OCI-LY3 (cell line): ENCODE measurements at regions not wholly inside any gene's neighbourhood (a gene's known extent, or its start where the extent isn't known, plus 50 kb on each side); places are given as distances from the start of the nearest gene placed in this dataset.

Experiments
- H2AFZ ChIP-seq: fragments of 200-600, 300-600 bp; shearing (Covaris generic); 2 replicates; pipeline ENCODE4 v1.6.0; 2014; ENCODE audit warnings: antibody characterized with exemption, low read depth, low read length
- H3K27ac ChIP-seq: fragments of 200-600, 300-600 bp; sonication (generic); 2 replicates; pipeline ENCODE4 v1.5.1; 2014; ENCODE audit warnings: mild to moderate bottlenecking, low read length, moderate library complexity, mixed read lengths
- H3K27me3 ChIP-seq: fragments of 200-600, 300-600 bp; sonication (generic); 2 replicates; pipeline ENCODE4 v1.6.1; 2014; ENCODE audit warnings: low read depth, low read length, mixed read lengths
- H3K36me3 ChIP-seq: fragments of 200-600, 300-600 bp; sonication (generic); replicated peaks from 2 replicates; pipeline ENCODE3; 2014; ENCODE audit warnings: low read depth, low read length, mixed read lengths
- H3K4me1 ChIP-seq: fragments of 300-600, 200-600 bp; sonication (generic); 2 replicates; pipeline ENCODE4 v1.6.1; 2014; ENCODE audit warnings: low read length, mixed read lengths
- H3K4me2 ChIP-seq: fragments of 200-600, 300-600 bp; sonication (generic); 2 replicates; pipeline ENCODE4 v1.6.1; 2014; ENCODE audit warnings: low read length, mixed read lengths
- H3K4me3 ChIP-seq: fragments of 300-600, 200-600 bp; sonication (generic); 2 replicates; pipeline ENCODE4 v1.5.1; 2014; ENCODE audit warnings: antibody characterized with exemption, mild to moderate bottlenecking, low read length, moderate library complexity
- H3K79me2 ChIP-seq: fragments of 300-600, 200-600 bp; shearing (Covaris generic); 2 replicates; pipeline ENCODE4 v1.6.1; 2014; ENCODE audit warnings: mild to moderate bottlenecking, low read length, mixed read lengths
- H3K9ac ChIP-seq: fragments of 300-600, 200-600 bp; shearing (Covaris generic); 2 replicates; pipeline ENCODE4 v1.6.0; 2014; ENCODE audit warnings: mild to moderate bottlenecking, low read length, moderate library complexity
- H3K9me3 ChIP-seq: fragments of 200-600, 300-600 bp; shearing (Covaris generic); 2 replicates; pipeline ENCODE4 v1.6.1; 2014; ENCODE audit warnings: low read length, mixed read lengths; ENCODE audit not compliant: insufficient read depth
- H4K20me1 ChIP-seq: fragments of 200-600, 300-600 bp; sonication (generic); 2 replicates; pipeline ENCODE4 v1.6.1; 2016; ENCODE audit warnings: low read length, mixed read lengths; ENCODE audit not compliant: insufficient read depth
- CTCF ChIP-seq: fragments of 200-600, 300-600 bp; sonication (generic); IDR thresholded peaks from 2 replicates; pipeline ENCODE4 v1.5.1; 2014; ENCODE audit warnings: antibody characterized with exemption, low read length, low read depth
- EZH2phosphoT487 ChIP-seq: fragments of 200-600 bp; shearing (Covaris generic); IDR thresholded peaks from 2 replicates; pipeline ENCODE4 v1.6.1; 2018; ENCODE audit warnings: antibody characterized with exemption, mixed run types, low read depth

- no peak overlapping the region for H3K9ac ChIP-seq
- no peaks in the 10 kb centered on the region for H3K36me3 ChIP-seq
- H3K27ac ChIP-seq, result no peak overlapping the region
- H3K4me3 ChIP-seq, result no peak overlapping the region
- peaks cover 20% of the 10 kb centered on the region for H3K4me1 ChIP-seq
- no peak overlapping the region for H2AFZ ChIP-seq
- no peaks in the 10 kb centered on the region for H3K9me3 ChIP-seq
- H3K27me3 ChIP-seq, result peaks cover 27% of the 10 kb centered on the region
- no peaks in the 10 kb centered on the region for H3K79me2 ChIP-seq
- no peak overlapping the region; the same call in 1 of the 2 replicates for H3K4me2 ChIP-seq
- no peaks in the 10 kb centered on the region for H4K20me1 ChIP-seq
- TF ChIP-seq EZH2phosphoT487, result no peak
- no peak for TF ChIP-seq CTCF
Measured at GRCh38 chr9:89729954-89730530, 125.2 kb downstream of the GADD45G start.

- Histone ChIP-seq H4K20me1 (no peaks in the 10 kb centered on the region), H3K79me2 (no peaks in the 10 kb centered on the region), H2AFZ (no peak overlapping the region), H3K9me3 (no peaks in the 10 kb centered on the region), H3K27ac (no peak overlapping the region), H3K36me3 (no peaks in the 10 kb centered on the region), H3K9ac (no peak overlapping the region), H3K4me1 (peaks cover 15% of the 10 kb centered on the region), H3K4me2 (peak overlapping the region; percentile 5; the same call in 1 of the 2 replicates), H3K27me3 (peaks cover 27% of the 10 kb centered on the region), H3K4me3 (no peak overlapping the region)
- no peak for TF ChIP-seq EZH2phosphoT487
- peak; percentile 43 for TF ChIP-seq CTCF
Measured at GRCh38 chr9:89730715-89731114, 125.9 kb downstream of the GADD45G start.

- H3K4me2 ChIP-seq, result no peak overlapping the region
- H3K79me2 ChIP-seq, result no peaks in the 10 kb centered on the region
- no peaks in the 10 kb centered on the region for H3K9me3 ChIP-seq
- no peak overlapping the region for H2AFZ ChIP-seq
- H3K4me3 ChIP-seq, result no peak overlapping the region
- TF ChIP-seq CTCF, result no peak
- TF ChIP-seq EZH2phosphoT487, result no peak
- no peaks in the 10 kb centered on the region for H4K20me1 ChIP-seq
- no peak overlapping the region for H3K27ac ChIP-seq
- peaks cover 27% of the 10 kb centered on the region for H3K27me3 ChIP-seq
- H3K36me3 ChIP-seq, result no peaks in the 10 kb centered on the region
- H3K9ac ChIP-seq, result no peak overlapping the region
- H3K4me1 ChIP-seq, result peaks cover 15% of the 10 kb centered on the region
Measured at GRCh38 chr9:89731262-89732182, 126.7 kb downstream of the GADD45G start.

- Histone ChIP-seq H3K27me3 (peaks cover 19% of the 10 kb centered on the region), H3K79me2 (no peaks in the 10 kb centered on the region), H3K9ac (no peak overlapping the region), H3K27ac (no peak overlapping the region), H3K4me3 (no peak overlapping the region), H2AFZ (no peak overlapping the region), H3K9me3 (no peaks in the 10 kb centered on the region), H3K36me3 (no peaks in the 10 kb centered on the region), H4K20me1 (no peaks in the 10 kb centered on the region), H3K4me2 (no peak overlapping the region), H3K4me1 (peaks cover 15% of the 10 kb centered on the region)
- TF ChIP-seq EZH2phosphoT487 (no peak), CTCF (no peak)
Measured at GRCh38 chr9:89732295-89732938, 127.6 kb downstream of the GADD45G start.
